ENCODE measurements at regions not wholly inside any gene's neighbourhood (a gene's known extent, or its start where the extent isn't known, plus 50 kb on each side); places are given as distances from the start of the nearest gene placed in this dataset.

GRCh38 chr7:25850216-25850615 is 301.8 kb upstream of the NFE2L3 start:
- no peaks in the 10 kb centered on the region for H3K36me3 ChIP-seq (replicated peaks in 1 of 2; ENCODE audit: control extremely low read depth in 1 of 2, control insufficient read depth in 1 of 2, extremely low read depth in 1 of 2, insufficient read depth in 2 of 2, low read length in 1 of 2)
- Mint-ChIP-seq H3K27me3 (peaks cover 64% of the 10 kb centered on the region), H3K27ac (no peak overlapping the region), H3K9me3 (ENCODE audit: insufficient read depth) (no peaks in the 10 kb centered on the region), H3K4me1 (peaks cover 15% of the 10 kb centered on the region), H3K4me3 (no peak overlapping the region)
- no peaks in the 10 kb centered on the region for H4K20me1 ChIP-seq (ENCODE audit: control insufficient read depth, insufficient read depth, low read length, poor library complexity, severe bottlenecking)
- peaks cover 12 to 30% of the 10 kb centered on the region in 2 donors for H3K4me1 ChIP-seq (ENCODE audit: control insufficient read depth in 2 of 2, insufficient read depth in 2 of 2, low read length in 2 of 2)
- peaks cover 5 to 19% (median 6%) of the 10 kb centered on the region in 3 donors for H3K9me3 ChIP-seq (ENCODE audit: control extremely low read depth in 1 of 3, control insufficient read depth in 2 of 3, insufficient read depth in 1 of 3, low read length in 2 of 3)
- peaks cover 0 to 54% (median 42%) of the 10 kb centered on the region in 4 experiments for H3K27me3 ChIP-seq (replicated peaks in 1 of 4; ENCODE audit: control extremely low read depth in 1 of 4, control insufficient read depth in 3 of 4, insufficient read depth in 4 of 4, low read length in 3 of 4)
- no peak overlapping the region for H3K4me2 ChIP-seq (replicated peaks; ENCODE audit: low read depth, low read length, poor library complexity, severe bottlenecking)
- no peak overlapping the region for H3K4me3 ChIP-seq (ENCODE audit: control extremely low read depth in 1 of 5, extremely low read depth in 1 of 5, insufficient read depth in 1 of 5, low read depth in 2 of 5, low read length in 4 of 5)
- no peak for DNase-seq
- intact Hi-C loops (cut with micrococcal nuclease), result loop anchor here (2.0 to 5.0 kb wide), 2 partner anchors 457 to 1392 kb away; partner anchors contain the start of gene EVX1
- no peaks in the 10 kb centered on the region for H3K79me2 ChIP-seq (ENCODE audit: control insufficient read depth, insufficient read depth, low read length)
- ChIA-PET CTCF (no interaction called here), POLR2A (no interaction called here)
- ATAC-seq (ENCODE audit: low read depth), result no peak
- no peak overlapping the region for H2AFZ ChIP-seq (ENCODE audit: insufficient read depth, low read depth, low read length, poor library complexity, severe bottlenecking)
- no peak for TF ChIP-seq EZH2 (IDR thresholded peaks at IDR 0.05; ENCODE audit: borderline replicate concordance, insufficient read depth, low read depth, low read length, poor library complexity, severe bottlenecking)
- TF ChIP-seq, protein P1, sequence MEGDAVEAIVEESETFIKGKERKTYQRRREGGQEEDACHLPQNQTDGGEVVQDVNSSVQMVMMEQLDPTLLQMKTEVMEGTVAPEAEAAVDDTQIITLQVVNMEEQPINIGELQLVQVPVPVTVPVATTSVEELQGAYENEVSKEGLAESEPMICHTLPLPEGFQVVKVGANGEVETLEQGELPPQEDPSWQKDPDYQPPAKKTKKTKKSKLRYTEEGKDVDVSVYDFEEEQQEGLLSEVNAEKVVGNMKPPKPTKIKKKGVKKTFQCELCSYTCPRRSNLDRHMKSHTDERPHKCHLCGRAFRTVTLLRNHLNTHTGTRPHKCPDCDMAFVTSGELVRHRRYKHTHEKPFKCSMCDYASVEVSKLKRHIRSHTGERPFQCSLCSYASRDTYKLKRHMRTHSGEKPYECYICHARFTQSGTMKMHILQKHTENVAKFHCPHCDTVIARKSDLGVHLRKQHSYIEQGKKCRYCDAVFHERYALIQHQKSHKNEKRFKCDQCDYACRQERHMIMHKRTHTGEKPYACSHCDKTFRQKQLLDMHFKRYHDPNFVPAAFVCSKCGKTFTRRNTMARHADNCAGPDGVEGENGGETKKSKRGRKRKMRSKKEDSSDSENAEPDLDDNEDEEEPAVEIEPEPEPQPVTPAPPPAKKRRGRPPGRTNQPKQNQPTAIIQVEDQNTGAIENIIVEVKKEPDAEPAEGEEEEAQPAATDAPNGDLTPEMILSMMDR (IDR thresholded peaks at IDR 0.05), result no peak
- no peak overlapping the region for H3K9ac ChIP-seq (ENCODE audit: low read length)
- no peak overlapping the region for H3K27ac ChIP-seq (ENCODE audit: low read length in 2 of 2)

- no peak overlapping the region for H3K27ac ChIP-seq (ENCODE audit: low read length in 2 of 2)
- no peak overlapping the region for H3K4me3 Mint-ChIP-seq
- H3K4me1 Mint-ChIP-seq, result peaks cover 15% of the 10 kb centered on the region
- H3K27me3 Mint-ChIP-seq, result peaks cover 64% of the 10 kb centered on the region
- H3K4me2 ChIP-seq (replicated peaks; ENCODE audit: low read depth, low read length, poor library complexity, severe bottlenecking), result no peak overlapping the region
- ChIA-PET CTCF (interaction anchor here (1.1 to 2.4 kb wide), 2 partner anchors 591 to 595 kb away, joined by 4 to 9 read pairs; no protein-coding TSS in a partner anchor), POLR2A (no interaction called here)
- TF ChIP-seq EZH2 (IDR thresholded peaks at IDR 0.05; ENCODE audit: borderline replicate concordance, insufficient read depth, low read depth, low read length, poor library complexity, severe bottlenecking), result no peak
- TF ChIP-seq, protein P1 (IDR thresholded peaks at IDR 0.05), result no peak
- H3K4me1 ChIP-seq (ENCODE audit: control insufficient read depth in 2 of 2, insufficient read depth in 2 of 2, low read length in 2 of 2), result peaks cover 12 to 30% of the 10 kb centered on the region in 2 donors
- peaks cover 5 to 20% (median 6%) of the 10 kb centered on the region in 3 donors for H3K9me3 ChIP-seq (ENCODE audit: control extremely low read depth in 1 of 3, control insufficient read depth in 2 of 3, insufficient read depth in 1 of 3, low read length in 2 of 3)
- H4K20me1 ChIP-seq (ENCODE audit: control insufficient read depth, insufficient read depth, low read length, poor library complexity, severe bottlenecking), result no peaks in the 10 kb centered on the region
- H3K4me3 ChIP-seq (ENCODE audit: control extremely low read depth in 1 of 5, extremely low read depth in 1 of 5, insufficient read depth in 1 of 5, low read depth in 2 of 5, low read length in 4 of 5), result no peak overlapping the region
- H3K9me3 Mint-ChIP-seq (ENCODE audit: insufficient read depth), result no peaks in the 10 kb centered on the region
- peaks cover 0 to 50% (median 45%) of the 10 kb centered on the region in 4 experiments for H3K27me3 ChIP-seq (replicated peaks in 1 of 4; ENCODE audit: control extremely low read depth in 1 of 4, control insufficient read depth in 3 of 4, insufficient read depth in 4 of 4, low read length in 3 of 4)
- 89% methylated on average over 5 of the region's 8 CpGs for WGBS (ENCODE audit: insufficient coverage)
- no peak overlapping the region for H2AFZ ChIP-seq (ENCODE audit: insufficient read depth, low read depth, low read length, poor library complexity, severe bottlenecking)
- H3K79me2 ChIP-seq (ENCODE audit: control insufficient read depth, insufficient read depth, low read length), result no peaks in the 10 kb centered on the region
- no peak overlapping the region for H3K9ac ChIP-seq (ENCODE audit: low read length)
- no peak for DNase-seq
- no peak for ATAC-seq (ENCODE audit: low read depth)
- intact Hi-C loops (cut with micrococcal nuclease), result loop anchor here (1.0 to 5.0 kb wide), 3 partner anchors 284 to 1392 kb away; partner anchors contain the start of gene EVX1
- no peak overlapping the region for H3K27ac Mint-ChIP-seq
- no peaks in the 10 kb centered on the region for H3K36me3 ChIP-seq (replicated peaks in 1 of 2; ENCODE audit: control extremely low read depth in 1 of 2, control insufficient read depth in 1 of 2, extremely low read depth in 1 of 2, insufficient read depth in 2 of 2, low read length in 1 of 2)
Observed at GRCh38 chr7:25850735-25851134, 301.3 kb upstream of the NFE2L3 start.
